NT2/D1 (cell line): ENCODE measurements at regions not wholly inside any gene's neighbourhood (a gene's known extent, or its start where the extent isn't known, plus 50 kb on each side); places are given as distances from the start of the nearest gene placed in this dataset.
"Not testable (repeated sequence)": the region's sequence is repeated elsewhere in the genome, so short reads cannot be mapped to it uniquely, and the experiment has no call there.

ENCODE experiments used
- SUZ12 ChIP-seq: IDR thresholded peaks from 2 replicates; pipeline ENCODE4 v1.6.1; 2011; ENCODE audit not compliant: insufficient read length, insufficient read depth; ENCODE audit errors: extremely low read depth
- YY1 ChIP-seq: IDR thresholded peaks from 2 replicates; pipeline ENCODE4 v1.6.1; 2011; ENCODE audit not compliant: insufficient read length, insufficient read depth
- ZNF274 ChIP-seq: IDR thresholded peaks from 2 replicates; pipeline ENCODE4 v1.6.1; 2011; ENCODE audit warnings: mild to moderate bottlenecking, low read depth, low read length

DNA sequence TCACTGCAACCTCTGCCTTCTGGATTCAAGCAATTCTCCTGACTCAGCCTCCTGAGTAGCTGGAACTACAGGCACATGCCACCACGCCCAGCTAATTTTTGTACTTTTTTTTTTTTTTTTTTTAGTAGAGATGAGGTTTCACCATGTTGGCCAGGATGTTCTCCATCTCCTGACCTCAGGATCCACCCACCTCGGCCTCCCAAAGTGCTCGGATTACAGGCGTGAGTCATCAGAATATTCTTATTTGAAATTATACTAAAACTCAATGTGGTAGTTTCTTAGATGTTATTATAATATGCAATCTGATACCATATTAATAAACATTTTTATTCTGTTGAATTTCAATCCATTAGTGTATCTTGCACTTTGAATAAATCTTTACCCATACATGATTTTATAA, 322.2 kb downstream of the FLRT2 start:
- TF ChIP-seq YY1, ZNF274, SUZ12: not testable (repeated sequence)
